Effector memory CD8-positive, alpha-beta T cell (primary cell): ENCODE measurements at regions not wholly inside any gene's neighbourhood (a gene's known extent, or its start where the extent isn't known, plus 50 kb on each side); places are given as distances from the start of the nearest gene placed in this dataset.

Source experiments
- ATAC-seq: fragments of 150-1000 bp; cut with Tn5 transposase; replicated peaks from 2 replicates; pipeline ENCODE4 v1.10.0; 2021; ENCODE audit warnings: mild to moderate bottlenecking, moderate library complexity
- DNase-seq, 3 experiments: peaks; one replicate each; pipeline ENCODE4 v3.0.0; 2021
- H3K27ac Mint-ChIP-seq, 2 donors: one replicate each; pipeline ENCODE4 v1.8.0; 2022; ENCODE audit warnings: mild to moderate bottlenecking in 2 of 2, mixed read lengths in 2 of 2, moderate library complexity in 2 of 2
- H3K27me3 Mint-ChIP-seq, 2 donors: one replicate each; pipeline ENCODE4 v1.8.0; 2022; ENCODE audit warnings: mixed read lengths in 2 of 2
- H3K36me3 Mint-ChIP-seq: one replicate; pipeline ENCODE4 v1.8.0; 2022; ENCODE audit warnings: mild to moderate bottlenecking, moderate library complexity, mixed read lengths; ENCODE audit not compliant: insufficient read depth
- H3K4me1 Mint-ChIP-seq, 2 donors: one replicate each; pipeline ENCODE4 v1.8.0; 2022; ENCODE audit warnings: low read depth in 2 of 2, mixed read lengths in 2 of 2
- H3K4me3 Mint-ChIP-seq, 2 donors: one replicate each; pipeline ENCODE4 v1.8.0; 2022; ENCODE audit warnings: mild to moderate bottlenecking in 2 of 2, mixed read lengths in 2 of 2, moderate library complexity in 2 of 2
- H3K9me3 Mint-ChIP-seq, 2 donors: one replicate each; pipeline ENCODE4 v1.8.0; 2022; ENCODE audit warnings: mixed read lengths in 2 of 2

DNA sequence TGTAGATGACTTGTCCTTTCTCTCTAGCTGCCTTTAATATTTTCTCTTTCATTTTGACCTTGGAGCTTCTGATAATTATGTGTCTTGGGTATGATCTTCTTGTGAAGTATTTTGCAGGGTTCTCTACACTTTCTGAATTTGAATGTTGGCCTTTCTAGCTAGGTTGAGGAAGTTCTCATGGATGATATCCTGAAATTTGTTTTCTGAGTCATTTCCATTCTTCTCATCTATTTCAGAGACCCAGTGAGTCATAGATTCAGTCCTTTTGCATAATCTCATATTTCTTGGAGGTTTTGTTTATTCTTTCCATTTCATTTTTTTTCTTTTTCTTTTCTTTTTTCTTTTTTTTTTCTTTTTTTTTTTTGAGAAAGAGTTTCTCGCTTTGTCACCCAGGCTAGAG, 585.7 kb upstream of the PABPC4L start:
- no peak overlapping the region for H3K4me3 Mint-ChIP-seq
- H3K4me1 Mint-ChIP-seq, result no peaks in the 10 kb centered on the region
- no peaks in the 10 kb centered on the region for H3K27me3 Mint-ChIP-seq
- ATAC-seq (no peak), DNase-seq (no peak)
- H3K9me3 Mint-ChIP-seq, result peaks cover 12 to 29% of the 10 kb centered on the region in 2 donors
- H3K36me3 Mint-ChIP-seq, result no peaks in the 10 kb centered on the region
- H3K27ac Mint-ChIP-seq, result no peak overlapping the region

DNA sequence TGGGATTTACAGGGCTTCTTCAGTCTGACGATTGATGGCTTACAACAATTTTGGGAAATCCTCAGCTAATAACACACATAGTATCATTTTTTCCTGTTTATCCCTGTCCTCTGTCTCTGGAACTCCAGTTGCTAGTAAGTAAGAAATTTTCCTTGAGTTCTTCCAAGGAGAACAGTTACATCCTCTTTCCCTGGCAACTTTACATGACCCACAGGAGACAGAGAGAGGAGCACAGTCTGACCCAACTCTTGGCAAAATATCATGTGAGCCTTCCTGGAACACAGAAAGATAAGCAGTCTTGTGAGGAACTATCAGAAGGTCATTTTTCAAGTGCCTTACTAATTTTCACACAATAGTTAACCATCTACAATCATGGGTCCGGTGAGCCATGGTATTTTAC, 578.7 kb upstream of the PABPC4L start:
- DNase-seq (no peak), ATAC-seq (no peak)
- Mint-ChIP-seq H3K27ac (no peak overlapping the region), H3K27me3 (no peaks in the 10 kb centered on the region), H3K9me3 (peaks cover 7 to 21% of the 10 kb centered on the region in 2 donors), H3K36me3 (no peaks in the 10 kb centered on the region), H3K4me3 (no peak overlapping the region), H3K4me1 (no peaks in the 10 kb centered on the region)

DNA sequence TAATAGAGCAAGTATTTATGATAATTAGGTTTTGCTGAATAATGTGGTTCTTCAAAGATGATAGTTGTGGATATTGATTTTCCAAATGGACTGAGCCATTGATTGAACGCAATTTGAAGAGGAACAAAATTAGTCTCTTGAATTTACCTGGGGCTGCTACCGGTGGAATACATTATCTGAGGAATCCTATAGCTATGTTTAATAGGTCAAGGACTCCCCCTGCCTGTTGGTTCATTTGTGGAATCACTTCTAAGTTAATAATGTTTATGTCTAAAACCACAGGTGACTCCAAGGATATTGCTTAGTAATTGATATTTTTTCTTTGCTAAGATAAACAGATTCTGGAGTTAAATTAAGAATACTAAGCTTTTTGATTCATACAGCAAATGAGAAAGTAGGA, 576.0 kb upstream of the PABPC4L start:
- ATAC-seq, result no peak
- H3K4me3 Mint-ChIP-seq, result no peak overlapping the region
- H3K4me1 Mint-ChIP-seq, result no peaks in the 10 kb centered on the region

DNA sequence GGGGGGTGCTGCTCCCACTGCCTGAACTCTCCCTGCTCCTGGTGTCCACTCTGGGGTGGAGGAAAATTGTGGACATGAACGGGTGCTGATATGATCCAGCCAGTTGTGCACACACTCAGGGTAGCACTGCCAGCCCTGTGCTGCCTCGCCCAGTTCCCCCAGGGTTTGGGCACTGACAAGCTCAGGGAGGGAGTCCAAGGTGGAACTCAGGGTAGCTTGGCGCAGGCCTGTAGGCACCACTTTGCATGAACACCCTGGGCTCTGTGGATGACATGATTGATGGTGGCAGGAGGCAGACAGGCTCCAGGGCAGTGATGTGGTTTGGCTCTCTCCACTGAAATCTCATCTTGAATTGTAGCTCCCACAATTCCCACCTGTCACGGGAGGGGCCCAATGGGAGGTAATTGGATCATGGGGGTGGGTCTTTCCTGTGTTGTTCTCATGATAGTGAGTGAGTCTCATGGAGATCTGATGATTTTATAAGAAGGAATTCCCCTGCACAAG, 572.0 kb upstream of the PABPC4L start:
- H3K4me1 Mint-ChIP-seq, result no peaks in the 10 kb centered on the region
- peaks cover 10 to 17% of the 10 kb centered on the region in 2 donors for H3K9me3 Mint-ChIP-seq
- H3K4me3 Mint-ChIP-seq, result no peak overlapping the region
- no peak overlapping the region for H3K27ac Mint-ChIP-seq
- no peaks in the 10 kb centered on the region for H3K27me3 Mint-ChIP-seq
- DNase-seq (no peak), ATAC-seq (no peak)
- no peaks in the 10 kb centered on the region for H3K36me3 Mint-ChIP-seq

More for the DNA sequence above, 576.0 kb upstream of the PABPC4L start:
- no peak for DNase-seq
- H3K27me3 Mint-ChIP-seq, result no peaks in the 10 kb centered on the region
- H3K9me3 Mint-ChIP-seq, result peaks cover 7 to 10% of the 10 kb centered on the region in 2 donors
- no peak overlapping the region for H3K27ac Mint-ChIP-seq
- H3K36me3 Mint-ChIP-seq, result no peaks in the 10 kb centered on the region

DNA sequence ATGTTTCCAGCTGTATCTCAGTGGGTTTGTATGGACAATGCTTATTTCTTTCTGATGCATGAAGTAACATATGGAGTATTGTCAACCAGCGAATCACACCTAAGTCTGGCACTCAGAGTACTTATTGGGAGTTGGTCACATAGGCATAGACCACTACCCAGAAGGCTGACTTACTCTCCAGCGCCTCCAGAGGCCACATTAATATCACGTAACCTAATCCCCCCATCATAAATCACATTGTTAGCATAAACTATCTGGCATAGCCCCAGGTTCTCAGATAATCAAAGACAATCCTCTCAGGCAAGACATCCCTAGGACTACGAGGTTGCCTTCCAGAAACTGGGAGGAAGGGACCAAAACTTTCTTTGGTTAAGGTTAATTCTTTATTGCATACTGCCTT, 560.5 kb upstream of the PABPC4L start:
- DNase-seq (no peak), ATAC-seq (no peak)
- H3K4me3 Mint-ChIP-seq, result no peak overlapping the region
- no peaks in the 10 kb centered on the region for H3K36me3 Mint-ChIP-seq
- H3K4me1 Mint-ChIP-seq, result no peaks in the 10 kb centered on the region
- peaks cover 0 to 6% of the 10 kb centered on the region in 2 donors for H3K9me3 Mint-ChIP-seq
- H3K27me3 Mint-ChIP-seq, result no peaks in the 10 kb centered on the region
- no peak overlapping the region for H3K27ac Mint-ChIP-seq

DNA sequence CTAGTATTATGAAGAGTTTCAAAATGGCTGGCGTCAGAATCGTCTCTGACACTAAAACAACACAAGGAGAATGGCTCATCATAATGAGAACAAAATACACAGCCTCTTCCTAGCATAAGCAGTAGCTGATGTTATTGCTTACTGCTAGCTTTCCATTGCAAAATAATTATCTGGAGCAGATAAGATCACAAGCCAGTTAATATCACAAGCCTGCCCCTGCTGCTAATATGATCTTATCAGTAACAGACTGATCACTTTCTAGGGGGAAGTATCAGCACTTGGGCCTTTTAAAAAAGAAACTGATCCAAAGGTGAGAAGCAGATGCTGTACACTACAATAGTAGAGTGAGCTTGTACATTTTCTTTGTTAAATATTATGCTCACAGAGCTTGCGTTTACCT, 554.8 kb upstream of the PABPC4L start:
- H3K9me3 Mint-ChIP-seq, result no peaks in the 10 kb centered on the region
- H3K27ac Mint-ChIP-seq, result no peak overlapping the region
- H3K4me3 Mint-ChIP-seq, result no peak overlapping the region
- no peaks in the 10 kb centered on the region for H3K4me1 Mint-ChIP-seq
- DNase-seq (no peak), ATAC-seq (no peak)
- no peaks in the 10 kb centered on the region for H3K27me3 Mint-ChIP-seq
- no peaks in the 10 kb centered on the region for H3K36me3 Mint-ChIP-seq

DNA sequence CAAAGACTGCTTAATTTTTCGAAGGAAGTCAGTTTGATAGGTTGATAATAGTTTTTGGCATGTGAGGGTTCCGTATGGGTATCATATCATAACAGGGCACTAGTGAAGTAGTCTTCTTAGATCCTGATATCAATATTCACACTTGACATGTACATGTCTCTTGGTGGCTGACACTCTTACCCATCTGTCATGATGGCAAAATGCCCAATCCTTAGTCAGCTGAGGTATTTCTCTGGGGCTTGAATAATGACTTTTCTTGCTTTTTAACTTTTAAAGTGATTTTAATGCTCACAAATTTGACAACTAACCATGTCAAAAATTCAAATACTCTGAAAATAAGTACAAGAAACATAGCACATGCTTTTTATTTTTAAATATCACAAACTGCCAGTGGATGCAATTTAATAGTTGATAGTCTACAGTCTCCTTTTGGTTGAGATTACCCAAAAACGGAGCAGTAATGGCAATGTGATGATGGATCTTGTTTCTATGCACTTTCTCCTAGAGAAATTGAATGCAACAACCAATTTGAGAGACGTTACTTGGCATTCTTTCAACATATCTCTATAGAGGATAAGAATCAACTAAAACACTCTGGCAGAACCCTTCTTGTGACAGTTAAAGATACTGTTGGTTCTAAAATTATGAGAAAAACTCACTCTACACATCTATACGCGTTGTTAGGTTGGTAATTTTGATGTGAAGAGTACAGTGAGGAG, 552.9 kb upstream of the PABPC4L start:
- Mint-ChIP-seq H3K27ac (no peak overlapping the region), H3K9me3 (peaks cover 0 to 2% of the 10 kb centered on the region in 2 donors), H3K4me1 (no peaks in the 10 kb centered on the region), H3K4me3 (no peak overlapping the region), H3K36me3 (no peaks in the 10 kb centered on the region), H3K27me3 (no peaks in the 10 kb centered on the region)
- ATAC-seq (no peak), DNase-seq (no peak)

DNA sequence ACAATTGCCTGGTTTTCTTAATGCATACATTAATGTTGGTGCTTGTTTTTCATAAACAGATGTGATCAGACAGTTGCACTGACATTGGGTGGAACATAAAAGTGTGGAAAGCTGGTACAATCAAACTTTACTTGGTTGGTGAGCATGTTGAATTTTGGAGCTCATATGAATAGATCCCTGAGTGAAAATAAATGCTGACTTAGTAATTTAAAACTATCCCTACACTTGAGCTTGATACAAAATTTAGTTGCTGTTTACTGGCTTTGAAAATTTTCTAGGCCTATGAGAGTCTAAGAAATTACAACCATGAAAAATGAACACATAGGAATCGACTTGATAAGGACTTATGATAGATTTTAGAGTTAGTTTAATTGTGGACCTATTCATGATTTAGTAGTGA, 551.8 kb upstream of the PABPC4L start:
- Mint-ChIP-seq H3K36me3 (no peaks in the 10 kb centered on the region), H3K9me3 (peaks cover 2% of the 10 kb centered on the region in 2 donors), H3K4me3 (no peak overlapping the region), H3K27ac (no peak overlapping the region), H3K27me3 (no peaks in the 10 kb centered on the region), H3K4me1 (no peaks in the 10 kb centered on the region)
- ATAC-seq (no peak), DNase-seq (no peak)

DNA sequence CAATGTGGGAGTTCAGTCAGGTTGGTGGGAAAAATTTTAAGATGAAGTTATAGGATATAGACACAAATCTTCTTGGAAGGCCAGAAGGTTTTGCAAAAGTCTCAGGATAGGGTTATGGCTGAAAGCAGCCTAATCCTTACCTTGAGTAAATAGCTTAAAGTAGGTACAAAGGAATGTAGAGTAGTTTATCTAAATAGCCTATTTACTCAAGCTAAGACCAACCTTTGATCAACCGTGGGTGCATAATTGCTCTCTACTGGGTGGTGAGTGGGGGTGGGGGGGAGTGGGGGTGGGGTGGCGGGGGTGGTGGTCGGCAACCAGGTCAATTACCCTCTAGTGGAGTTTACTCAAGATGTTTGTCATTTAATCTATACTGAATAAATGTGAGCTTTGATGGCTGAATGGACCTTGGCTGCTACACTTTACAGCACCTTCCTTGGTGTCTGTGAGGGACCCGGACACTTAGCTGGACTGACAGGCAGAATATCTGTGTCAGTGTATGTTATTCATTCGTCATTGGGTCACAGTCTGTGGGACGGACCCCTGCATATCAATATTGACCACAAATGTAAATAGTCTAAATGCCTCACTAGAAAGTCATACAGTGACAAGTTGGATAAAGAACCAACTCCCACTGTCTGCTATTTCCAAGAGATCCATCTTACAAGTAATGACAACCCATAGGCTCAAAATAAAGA, 545.7 kb upstream of the PABPC4L start:
- ATAC-seq (no peak), DNase-seq (no peak)
- H3K4me3 Mint-ChIP-seq, result no peak overlapping the region
- H3K36me3 Mint-ChIP-seq, result no peaks in the 10 kb centered on the region
- H3K9me3 Mint-ChIP-seq, result peaks cover 8 to 14% of the 10 kb centered on the region in 2 donors
- H3K27ac Mint-ChIP-seq, result no peak overlapping the region
- H3K27me3 Mint-ChIP-seq, result no peaks in the 10 kb centered on the region
- H3K4me1 Mint-ChIP-seq, result no peaks in the 10 kb centered on the region

DNA sequence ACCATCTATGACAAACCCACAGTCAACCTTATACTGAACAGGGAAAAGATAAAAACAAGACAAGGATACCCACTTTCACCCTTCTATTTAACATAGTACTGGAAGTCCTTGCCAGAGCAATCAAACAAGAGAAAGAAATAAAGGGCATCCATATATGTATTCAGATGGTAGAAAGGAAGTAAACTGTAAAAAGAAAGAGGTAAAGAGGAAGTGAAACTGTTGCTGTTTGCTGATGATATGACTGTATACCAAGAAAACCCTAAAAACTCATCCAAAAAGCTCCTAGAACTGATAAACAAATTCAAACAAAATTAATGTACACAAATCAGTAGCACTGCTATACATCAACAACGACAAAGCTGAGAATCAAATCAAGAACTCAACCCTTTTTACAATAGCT, 538.7 kb upstream of the PABPC4L start:
- H3K36me3 Mint-ChIP-seq, result no peaks in the 10 kb centered on the region
- ATAC-seq (no peak), DNase-seq (no peak)
- H3K4me1 Mint-ChIP-seq, result no peaks in the 10 kb centered on the region
- H3K27me3 Mint-ChIP-seq, result no peaks in the 10 kb centered on the region
- no peak overlapping the region for H3K27ac Mint-ChIP-seq
- peaks cover 9 to 18% of the 10 kb centered on the region in 2 donors for H3K9me3 Mint-ChIP-seq
- H3K4me3 Mint-ChIP-seq, result no peak overlapping the region

DNA sequence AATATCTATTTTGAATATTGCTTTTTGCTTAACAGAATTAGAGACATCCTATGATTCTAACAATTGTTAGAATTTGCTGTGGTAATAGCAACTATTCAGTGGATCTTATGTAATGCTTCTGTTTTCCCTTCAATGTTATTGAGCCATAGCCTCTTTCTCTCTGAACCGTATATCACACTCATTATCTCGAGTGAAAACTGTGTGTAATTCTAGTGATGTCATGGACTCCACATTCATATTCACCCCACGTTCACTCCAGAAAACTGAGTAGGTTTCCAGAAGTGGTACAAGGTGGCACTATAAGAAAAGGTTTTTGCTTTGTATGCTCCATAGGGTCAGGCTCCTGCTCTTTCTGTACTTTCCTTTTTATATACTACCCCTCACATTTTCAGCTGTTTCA, 534.3 kb upstream of the PABPC4L start:
- Mint-ChIP-seq H3K27me3 (no peaks in the 10 kb centered on the region), H3K27ac (no peak overlapping the region), H3K4me3 (no peak overlapping the region), H3K4me1 (no peaks in the 10 kb centered on the region), H3K36me3 (no peaks in the 10 kb centered on the region), H3K9me3 (peaks cover 13 to 16% of the 10 kb centered on the region in 2 donors)
- no peak for ATAC-seq
- no peak for DNase-seq

DNA sequence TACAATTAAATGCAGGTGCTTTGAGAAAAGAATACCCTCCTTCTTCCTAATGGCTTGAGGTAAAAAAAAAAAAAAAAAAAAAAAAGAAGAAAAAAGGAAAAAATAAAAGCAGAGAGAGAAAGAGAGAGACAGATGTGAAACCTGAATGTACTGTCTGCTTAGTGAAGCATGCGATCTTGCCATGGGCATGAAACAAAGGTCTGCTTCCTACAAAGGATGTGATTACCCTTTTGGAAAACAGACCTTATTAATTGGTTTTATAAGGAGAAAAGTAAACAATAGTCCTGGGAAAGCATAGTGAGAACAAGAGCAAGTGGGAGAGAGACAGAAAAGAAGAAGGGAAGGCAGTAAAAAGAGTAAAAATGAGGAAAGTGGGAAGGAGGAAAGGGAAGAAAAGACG, 526.1 kb upstream of the PABPC4L start:
- H3K4me1 Mint-ChIP-seq, result no peaks in the 10 kb centered on the region
- ATAC-seq (no peak), DNase-seq (no peak)
- H3K27ac Mint-ChIP-seq, result no peak overlapping the region
- no peak overlapping the region for H3K4me3 Mint-ChIP-seq
- no peaks in the 10 kb centered on the region for H3K36me3 Mint-ChIP-seq
- no peaks in the 10 kb centered on the region for H3K27me3 Mint-ChIP-seq
- peaks cover 9 to 15% of the 10 kb centered on the region in 2 donors for H3K9me3 Mint-ChIP-seq

DNA sequence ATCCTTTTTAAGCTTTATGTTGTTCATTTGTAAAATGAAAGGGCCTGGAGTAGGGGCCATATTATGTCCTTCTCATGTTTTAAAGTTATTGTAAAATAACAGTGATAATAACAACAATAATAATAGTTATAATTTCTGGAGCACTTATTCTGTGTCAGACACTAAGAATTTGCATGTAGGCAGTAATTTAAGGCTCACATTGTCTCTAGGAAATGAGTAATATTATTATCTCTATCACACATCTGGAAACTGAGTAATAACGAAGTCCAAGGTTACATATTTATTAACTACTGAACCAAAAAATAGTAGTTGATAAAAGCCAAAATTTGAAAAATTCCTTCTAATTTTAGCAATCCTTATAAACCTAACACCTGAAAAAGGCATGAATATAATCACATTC, 520.7 kb upstream of the PABPC4L start:
- Mint-ChIP-seq H3K4me1 (no peaks in the 10 kb centered on the region), H3K27ac (no peak overlapping the region), H3K36me3 (no peaks in the 10 kb centered on the region), H3K9me3 (peaks cover 0 to 4% of the 10 kb centered on the region in 2 donors), H3K27me3 (no peaks in the 10 kb centered on the region), H3K4me3 (no peak overlapping the region)
- ATAC-seq (no peak), DNase-seq (no peak)

DNA sequence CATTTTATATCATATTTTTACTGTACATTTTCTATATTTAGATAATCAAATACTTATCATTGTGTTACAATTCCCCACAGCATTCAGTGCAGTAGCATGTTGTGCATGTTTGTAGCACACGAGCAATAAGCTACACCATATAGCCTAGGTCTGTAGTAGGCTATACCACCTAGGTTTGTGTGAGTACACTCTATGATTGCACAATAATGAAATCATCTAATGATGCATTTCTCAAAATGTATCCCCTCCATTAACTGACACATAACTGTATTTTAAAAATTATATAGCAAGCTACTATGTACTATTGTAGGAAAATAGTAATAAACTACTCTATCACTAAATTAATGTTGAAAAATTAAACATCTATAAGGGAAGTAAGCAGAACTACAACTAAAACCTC, 518.4 kb upstream of the PABPC4L start:
- no peaks in the 10 kb centered on the region for H3K4me1 Mint-ChIP-seq
- no peak overlapping the region for H3K27ac Mint-ChIP-seq

More for the DNA sequence above, 518.4 kb upstream of the PABPC4L start:
- DNase-seq, result no peak
- Mint-ChIP-seq H3K4me3 (no peak overlapping the region), H3K36me3 (no peaks in the 10 kb centered on the region), H3K9me3 (peaks cover 0 to 8% of the 10 kb centered on the region in 2 donors), H3K27me3 (no peaks in the 10 kb centered on the region)
- no peak for ATAC-seq
